ENCODE measurements at regions not wholly inside any gene's neighbourhood (a gene's known extent, or its start where the extent isn't known, plus 50 kb on each side); places are given as distances from the start of the nearest gene placed in this dataset.

- no peak for DNase-seq (ENCODE audit: low read depth)
- H3K4me3 ChIP-seq (ENCODE audit: low read depth, low read length) = no peak overlapping the region
- no peak for TF ChIP-seq CTCF (IDR thresholded peaks at IDR 0.05; ENCODE audit: insufficient read depth, low read length)
Observed at GRCh38 chr20:52837378-52837777, 134.8 kb upstream of the TSHZ2 start.

DNA sequence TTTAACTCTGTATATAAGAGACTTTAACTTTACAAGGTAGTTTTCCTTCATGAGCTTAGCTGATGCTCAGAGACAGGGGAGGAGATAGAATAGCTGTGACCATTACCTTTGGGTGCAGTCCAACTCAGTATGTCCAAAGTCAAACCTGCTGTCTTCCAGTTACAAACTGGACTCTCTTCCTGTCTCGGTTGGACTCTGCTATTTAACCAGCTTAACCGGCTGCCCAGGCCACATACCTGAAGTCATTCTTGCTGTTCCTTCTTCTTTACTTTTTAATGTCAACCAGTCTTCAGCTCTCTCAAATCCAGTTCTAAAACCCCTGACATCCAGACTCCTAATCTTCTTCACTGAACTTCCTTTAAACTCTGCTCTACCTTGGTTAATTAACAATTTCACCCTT, 138.3 kb upstream of the TSHZ2 start:
- no peak for TF ChIP-seq CTCF (IDR thresholded peaks at IDR 0.05; ENCODE audit: insufficient read depth, low read length)
- no peak overlapping the region for H3K4me3 ChIP-seq (ENCODE audit: low read depth, low read length)

GRCh38 chr20:52832151-52832774, 139.9 kb upstream of the TSHZ2 start:
- no peak overlapping the region for H3K4me3 ChIP-seq (ENCODE audit: low read depth, low read length)
- no peak for TF ChIP-seq CTCF (IDR thresholded peaks at IDR 0.05; ENCODE audit: insufficient read depth, low read length)
- DNase-seq (ENCODE audit: low read depth) = no peak

More for the DNA sequence above, 138.3 kb upstream of the TSHZ2 start:
- no peak for DNase-seq (ENCODE audit: low read depth)

- H3K4me3 ChIP-seq (ENCODE audit: low read depth, low read length) = no peak overlapping the region
- no peak for DNase-seq (ENCODE audit: low read depth)
- no peak for TF ChIP-seq CTCF (IDR thresholded peaks at IDR 0.05; ENCODE audit: insufficient read depth, low read length)
Observed at GRCh38 chr20:52830598-52830997, 141.6 kb upstream of the TSHZ2 start.

DNA sequence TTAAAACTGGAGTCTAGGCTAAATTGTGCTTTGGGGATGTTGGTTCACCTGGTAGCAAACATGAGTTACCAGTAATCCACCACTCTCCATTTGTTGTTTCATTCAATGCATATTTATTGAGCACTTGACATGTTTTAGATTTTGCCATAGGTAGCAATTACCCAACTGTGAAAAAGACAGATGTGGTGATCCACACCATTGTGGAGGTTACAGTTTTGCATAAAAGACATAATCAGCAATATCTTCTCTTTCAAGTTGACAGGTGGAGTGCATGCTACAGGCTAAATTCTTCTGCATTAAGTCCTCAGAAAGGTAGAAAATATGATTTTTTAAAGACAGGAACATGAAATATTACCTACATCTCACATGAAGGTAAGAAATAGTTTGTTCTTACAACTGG, 143.0 kb upstream of the TSHZ2 start:
- DNase-seq (ENCODE audit: low read depth) = no peak
- TF ChIP-seq CTCF (IDR thresholded peaks at IDR 0.05; ENCODE audit: insufficient read depth, low read length) = no peak
- H3K4me3 ChIP-seq (ENCODE audit: low read depth, low read length) = no peak overlapping the region

DNA sequence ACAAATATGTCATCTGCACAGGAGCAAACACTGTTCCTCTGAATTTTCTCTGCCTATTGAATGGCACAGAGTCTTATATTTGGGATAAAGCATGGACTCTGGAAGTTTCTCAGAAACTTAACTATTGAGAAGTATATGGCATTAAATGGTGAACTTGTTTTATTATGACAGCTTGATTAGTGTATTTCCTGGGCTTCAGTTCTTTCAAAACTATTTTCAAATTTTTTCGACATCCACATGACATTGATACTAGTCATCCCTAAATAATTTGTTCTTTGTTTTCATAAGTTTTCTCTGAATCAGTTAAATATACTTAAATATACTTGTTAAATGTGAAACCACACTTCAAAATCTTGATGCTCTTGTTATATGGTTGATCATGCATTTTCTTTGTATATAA, 144.0 kb upstream of the TSHZ2 start:
- no peak overlapping the region for H3K4me3 ChIP-seq (ENCODE audit: low read depth, low read length)
- no peak for TF ChIP-seq CTCF (IDR thresholded peaks at IDR 0.05; ENCODE audit: insufficient read depth, low read length)
- no peak for DNase-seq (ENCODE audit: low read depth)

- no peak overlapping the region for H3K4me3 ChIP-seq (ENCODE audit: low read depth, low read length)
- DNase-seq (ENCODE audit: low read depth) = no peak
- TF ChIP-seq CTCF (IDR thresholded peaks at IDR 0.05; ENCODE audit: insufficient read depth, low read length) = no peak
Observed at GRCh38 chr20:52826722-52827121, 145.4 kb upstream of the TSHZ2 start.
